ENCODE measurements at regions not wholly inside any gene's neighbourhood (a gene's known extent, or its start where the extent isn't known, plus 50 kb on each side); places are given as distances from the start of the nearest gene placed in this dataset.

DNA sequence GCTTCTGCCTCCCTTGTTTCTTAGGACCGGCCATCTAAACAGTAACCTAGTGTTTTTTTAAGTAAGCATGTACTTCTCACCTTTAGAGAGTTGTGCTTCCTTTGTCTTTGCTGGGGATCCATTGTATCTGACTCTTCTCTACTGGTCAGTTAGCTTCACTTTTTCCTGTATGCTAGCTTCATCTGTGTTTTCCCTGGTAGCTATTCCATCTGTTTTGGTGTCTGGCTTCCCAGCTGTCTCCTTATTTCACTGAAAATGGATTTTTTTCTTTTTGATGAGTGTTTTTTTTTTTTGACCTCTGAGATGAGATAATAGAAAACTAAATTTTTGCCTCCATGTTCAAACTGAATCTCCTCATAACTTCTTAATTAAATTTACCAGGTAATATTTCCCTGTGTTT is 637.0 kb upstream of the SLC10A2 start:
- POLR2A ChIA-PET (ENCODE audit: unreplicated experiment): no interaction called here
- Histone ChIP-seq H2AK5ac (ENCODE audit: low read depth, low read length) (no peak overlapping the region), H2AFZ (replicated peaks; ENCODE audit: low read length, poor library complexity) (no peak overlapping the region)

More for the DNA sequence above, 637.0 kb upstream of the SLC10A2 start:
- Histone ChIP-seq H3K14ac (replicated peaks; ENCODE audit: low read depth, low read length) (no peak overlapping the region), H3K9ac (ENCODE audit: low read depth, low read length) (no peak overlapping the region), H3K56ac (ENCODE audit: extremely low read depth, insufficient read depth, low read length) (no peak overlapping the region), H3K79me1 (ENCODE audit: low read depth in 1 of 2, low read length in 2 of 2) (no peaks in the 10 kb centered on the region), H2BK120ac (ENCODE audit: low read depth, low read length) (no peak overlapping the region), H4K5ac (ENCODE audit: low read depth, low read length) (no peak overlapping the region), H3K36me3 (ENCODE audit: control insufficient read depth, insufficient read depth, low read length) (no peaks in the 10 kb centered on the region), H2BK20ac (ENCODE audit: low read depth, low read length) (no peak overlapping the region), H3K4me1 (ENCODE audit: control insufficient read depth, insufficient read depth, low read length) (no peaks in the 10 kb centered on the region), H4K91ac (ENCODE audit: insufficient read depth, low read depth, low read length) (no peak overlapping the region), H3K18ac (ENCODE audit: low read depth, low read length) (no peak overlapping the region), H4K20me1 (ENCODE audit: insufficient read depth, low read length) (no peaks in the 10 kb centered on the region), H3K27ac (ENCODE audit: insufficient read depth, low read length) (no peak overlapping the region), H3K4me3 (ENCODE audit: insufficient read depth, low read depth, low read length) (no peak overlapping the region), H2AK9ac (replicated peaks; ENCODE audit: low read depth, low read length, poor library complexity) (no peak overlapping the region), H3K23ac (ENCODE audit: low read depth, low read length) (no peak overlapping the region), H3K4me2 (ENCODE audit: low read depth, low read length) (no peak overlapping the region), H4K8ac (ENCODE audit: low read depth in 2 of 2, low read length in 2 of 2) (no peak overlapping the region), H2BK5ac (ENCODE audit: low read depth, low read length, poor library complexity, severe bottlenecking) (no peak overlapping the region), H3K9me3 (ENCODE audit: control insufficient read depth, insufficient read depth, low read length) (peaks cover 4% of the 10 kb centered on the region), H3K4ac (ENCODE audit: low read depth, low read length) (no peak overlapping the region), H3K9me1 (ENCODE audit: insufficient read depth, low read length) (no peaks in the 10 kb centered on the region), H2BK15ac (ENCODE audit: low read depth, low read length) (no peak overlapping the region), H3K27me3 (ENCODE audit: control insufficient read depth, insufficient read depth, low read length) (no peaks in the 10 kb centered on the region)
- ATAC-seq (ENCODE audit: low read depth): no peak
- no peak for TF ChIP-seq MAZ (IDR thresholded peaks at IDR 0.05; ENCODE audit: borderline replicate concordance, low read depth, low read length)
- TF ChIP-seq BHLHE40 (IDR thresholded peaks at IDR 0.05; ENCODE audit: low read depth, low read length): no peak
- no peak for TF ChIP-seq MXI1 (IDR thresholded peaks at IDR 0.05; ENCODE audit: borderline replicate concordance, low read depth, low read length)
- TF ChIP-seq, protein P1, sequence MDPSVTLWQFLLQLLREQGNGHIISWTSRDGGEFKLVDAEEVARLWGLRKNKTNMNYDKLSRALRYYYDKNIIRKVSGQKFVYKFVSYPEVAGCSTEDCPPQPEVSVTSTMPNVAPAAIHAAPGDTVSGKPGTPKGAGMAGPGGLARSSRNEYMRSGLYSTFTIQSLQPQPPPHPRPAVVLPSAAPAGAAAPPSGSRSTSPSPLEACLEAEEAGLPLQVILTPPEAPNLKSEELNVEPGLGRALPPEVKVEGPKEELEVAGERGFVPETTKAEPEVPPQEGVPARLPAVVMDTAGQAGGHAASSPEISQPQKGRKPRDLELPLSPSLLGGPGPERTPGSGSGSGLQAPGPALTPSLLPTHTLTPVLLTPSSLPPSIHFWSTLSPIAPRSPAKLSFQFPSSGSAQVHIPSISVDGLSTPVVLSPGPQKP (IDR thresholded peaks at IDR 0.05; ENCODE audit: borderline replicate concordance, low read depth, low read length): no peak
- no peak for TF ChIP-seq RCOR1 (IDR thresholded peaks at IDR 0.05; ENCODE audit: insufficient replicate concordance, low read length)
- TF ChIP-seq, protein P2, sequence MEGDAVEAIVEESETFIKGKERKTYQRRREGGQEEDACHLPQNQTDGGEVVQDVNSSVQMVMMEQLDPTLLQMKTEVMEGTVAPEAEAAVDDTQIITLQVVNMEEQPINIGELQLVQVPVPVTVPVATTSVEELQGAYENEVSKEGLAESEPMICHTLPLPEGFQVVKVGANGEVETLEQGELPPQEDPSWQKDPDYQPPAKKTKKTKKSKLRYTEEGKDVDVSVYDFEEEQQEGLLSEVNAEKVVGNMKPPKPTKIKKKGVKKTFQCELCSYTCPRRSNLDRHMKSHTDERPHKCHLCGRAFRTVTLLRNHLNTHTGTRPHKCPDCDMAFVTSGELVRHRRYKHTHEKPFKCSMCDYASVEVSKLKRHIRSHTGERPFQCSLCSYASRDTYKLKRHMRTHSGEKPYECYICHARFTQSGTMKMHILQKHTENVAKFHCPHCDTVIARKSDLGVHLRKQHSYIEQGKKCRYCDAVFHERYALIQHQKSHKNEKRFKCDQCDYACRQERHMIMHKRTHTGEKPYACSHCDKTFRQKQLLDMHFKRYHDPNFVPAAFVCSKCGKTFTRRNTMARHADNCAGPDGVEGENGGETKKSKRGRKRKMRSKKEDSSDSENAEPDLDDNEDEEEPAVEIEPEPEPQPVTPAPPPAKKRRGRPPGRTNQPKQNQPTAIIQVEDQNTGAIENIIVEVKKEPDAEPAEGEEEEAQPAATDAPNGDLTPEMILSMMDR (conservative IDR thresholded peaks at IDR 0.05; ENCODE audit: low read depth, low read length): no peak
- TF ChIP-seq RAD21 (IDR thresholded peaks at IDR 0.05; ENCODE audit: low read length): no peak
- TF ChIP-seq, protein P3, sequence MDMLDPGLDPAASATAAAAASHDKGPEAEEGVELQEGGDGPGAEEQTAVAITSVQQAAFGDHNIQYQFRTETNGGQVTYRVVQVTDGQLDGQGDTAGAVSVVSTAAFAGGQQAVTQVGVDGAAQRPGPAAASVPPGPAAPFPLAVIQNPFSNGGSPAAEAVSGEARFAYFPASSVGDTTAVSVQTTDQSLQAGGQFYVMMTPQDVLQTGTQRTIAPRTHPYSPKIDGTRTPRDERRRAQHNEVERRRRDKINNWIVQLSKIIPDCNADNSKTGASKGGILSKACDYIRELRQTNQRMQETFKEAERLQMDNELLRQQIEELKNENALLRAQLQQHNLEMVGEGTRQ (IDR thresholded peaks at IDR 0.05; ENCODE audit: low read depth, low read length): no peak
- TF ChIP-seq SMC3 (IDR thresholded peaks at IDR 0.05; ENCODE audit: low read depth, low read length): no peak
- TF ChIP-seq CEBPB (IDR thresholded peaks at IDR 0.05; ENCODE audit: low read depth, low read length): no peak
- no peak for TF ChIP-seq RFX5 (IDR thresholded peaks at IDR 0.05; ENCODE audit: low read depth, low read length)
- TF ChIP-seq MAFK (IDR thresholded peaks at IDR 0.05; ENCODE audit: low read depth, low read length): no peak
- no peak for TF ChIP-seq CHD1 (IDR thresholded peaks at IDR 0.05; ENCODE audit: low read depth, low read length)
- no peak for TF ChIP-seq NFE2L2 (IDR thresholded peaks at IDR 0.05; ENCODE audit: low read depth, low read length)
- no peak for TF ChIP-seq POLR2A (IDR thresholded peaks at IDR 0.05; ENCODE audit: low read depth, low read length)
- no peak for TF ChIP-seq FOS (IDR thresholded peaks at IDR 0.05; ENCODE audit: low read depth, low read length)
- in situ Hi-C loops (cut with MboI; ENCODE audit: low sequenced_read_pairs): no loop called here
- intact Hi-C loops (cut with micrococcal nuclease): no loop called here
- no TSS peak for BruUV-seq (replicated peaks)
- no peak for DNase-seq
- dilution Hi-C loops (cut with HindIII; ENCODE audit: low sequenced_read_pairs, unreplicated experiment): no loop called here
- no CpG with 5 or more reads among the region's 1 CpG for WGBS, 2 experiments (ENCODE audit: extremely low coverage in 2 of 2, insufficient read length in 1 of 2)
- CTCF ChIA-PET: no interaction called here

All from IMR-90 (cell line).